Thoracic aorta (tissue), 2 donors: ENCODE measurements at regions not wholly inside any gene's neighbourhood (a gene's known extent, or its start where the extent isn't known, plus 50 kb on each side); places are given as distances from the start of the nearest gene placed in this dataset.

ENCODE experiments used
- ATAC-seq: fragments of 150-250 bp; one replicate; pipeline ENCODE4 v1.8.0; 2017; ENCODE audit warnings: low read depth; ENCODE audit not compliant: insufficient number of reproducible peaks, low FRiP score
- DNase-seq: peaks from one replicate; pipeline ENCODE4 v3.0.0-alpha.2; 2020; ENCODE audit warnings: low spot score
- H3K27ac ChIP-seq, 2 donors: fragments of 200-600 bp; sonication (generic); 1 replicate in 1 of 2; 2 replicates in 1 of 2; pipeline ENCODE4 v1.5.1; 2016; ENCODE audit warnings: mild to moderate bottlenecking in 2 of 2, moderate library complexity in 2 of 2
- H3K27me3 ChIP-seq: fragments of 200-600 bp; sonication (generic); replicated peaks from 2 replicates; pipeline ENCODE4 v1.6.0; 2016; ENCODE audit warnings: mild to moderate bottlenecking; ENCODE audit not compliant: insufficient read depth
- H3K36me3 ChIP-seq: fragments of 200-600 bp; sonication (generic); one replicate; pipeline ENCODE4 v1.5.1; 2016
- H3K4me1 ChIP-seq, 2 donors: fragments of 200-600 bp; sonication (generic); 1 replicate in 1 of 2; 2 replicates in 1 of 2; pipeline versions ENCODE4 v1.5.1 to v1.6.0; 2016; ENCODE audit warnings: low read depth in 2 of 2, mild to moderate bottlenecking in 1 of 2; ENCODE audit not compliant: control insufficient read depth in 1 of 2
- H3K4me3 ChIP-seq: fragments of 200-600 bp; sonication (generic); 2 replicates; pipeline ENCODE4 v1.5.1; 2016; ENCODE audit warnings: mild to moderate bottlenecking
- H3K9me3 ChIP-seq: fragments of 200-600 bp; sonication (generic); 2 replicates; pipeline ENCODE4 v1.5.1; 2016
- CTCF ChIP-seq: fragments of 200-600 bp; sonication (generic); IDR thresholded peaks from one replicate; pipeline ENCODE4 v1.5.1; 2019; ENCODE audit warnings: antibody characterized with exemption

- Histone ChIP-seq H3K27me3 (no peaks in the 10 kb centered on the region), H3K27ac (no peak overlapping the region), H3K36me3 (no peaks in the 10 kb centered on the region), H3K9me3 (no peaks in the 10 kb centered on the region), H3K4me1 (no peaks in the 10 kb centered on the region), H3K4me3 (no peak overlapping the region)
- DNase-seq (no peak), ATAC-seq (no peak)
- no peak for TF ChIP-seq CTCF
Observed at GRCh38 chr1:34346128-34346527, 169.4 kb downstream of the C1orf94 start.

- Histone ChIP-seq H3K27me3 (no peaks in the 10 kb centered on the region), H3K27ac (no peak overlapping the region), H3K4me1 (no peaks in the 10 kb centered on the region), H3K4me3 (no peak overlapping the region), H3K9me3 (no peaks in the 10 kb centered on the region), H3K36me3 (no peaks in the 10 kb centered on the region)
- no peak for ATAC-seq
- DNase-seq, result no peak
- no peak for TF ChIP-seq CTCF
Observed at GRCh38 chr1:34353409-34353808, 176.7 kb downstream of the C1orf94 start.

- Histone ChIP-seq H3K27me3 (no peaks in the 10 kb centered on the region), H3K4me3 (no peak overlapping the region), H3K9me3 (no peaks in the 10 kb centered on the region), H3K36me3 (no peaks in the 10 kb centered on the region), H3K27ac (no peak overlapping the region), H3K4me1 (no peaks in the 10 kb centered on the region)
- DNase-seq (no peak), ATAC-seq (no peak)
- no peak for TF ChIP-seq CTCF
Observed at GRCh38 chr1:34354367-34354766, 177.7 kb downstream of the C1orf94 start.

GRCh38 chr1:34356853-34357252, 180.1 kb downstream of the C1orf94 start:
- no peak for TF ChIP-seq CTCF
- Histone ChIP-seq H3K9me3 (no peaks in the 10 kb centered on the region), H3K4me1 (no peaks in the 10 kb centered on the region), H3K27ac (no peak overlapping the region), H3K27me3 (no peaks in the 10 kb centered on the region), H3K4me3 (no peak overlapping the region), H3K36me3 (no peaks in the 10 kb centered on the region)
- no peak for DNase-seq
- no peak for ATAC-seq

- H3K27ac ChIP-seq, result no peak overlapping the region
- no peaks in the 10 kb centered on the region for H3K36me3 ChIP-seq
- no peak for DNase-seq
- TF ChIP-seq CTCF, result no peak
- no peak for ATAC-seq
- no peaks in the 10 kb centered on the region for H3K27me3 ChIP-seq
- no peaks in the 10 kb centered on the region for H3K9me3 ChIP-seq
- no peak overlapping the region for H3K4me3 ChIP-seq
- no peaks in the 10 kb centered on the region for H3K4me1 ChIP-seq
Observed at GRCh38 chr1:34358636-34359035, 181.9 kb downstream of the C1orf94 start.
